PC-3 (cell line): ENCODE measurements at regions not wholly inside any gene's neighbourhood (a gene's known extent, or its start where the extent isn't known, plus 50 kb on each side); places are given as distances from the start of the nearest gene placed in this dataset.

Experiments used
- ATAC-seq: fragments of 200-7000 bp; cut with Tn5 transposase; 2 replicates; pipeline ENCODE4 v1.9.1; 2020; ENCODE audit warnings: mild to moderate bottlenecking, moderate library complexity
- BruUV-seq: library from RNA; stranded (reverse); fragments of 400-500 nt; replicated peaks from 2 replicates; lab custom pipeline; 2021; lab: Mats Ljungman, UMichigan
- CTCF ChIA-PET: fragments of 300-600 bp; sonication (Branson Sonifier 250); formaldehyde crosslinking; loops from one replicate; lab custom pipeline; 2022; ENCODE audit warnings: antibody characterized with exemption; lab: Charles Lee
- POLR2A ChIA-PET: fragments of 300-600 bp; sonication (Branson Sonifier 250); formaldehyde crosslinking; loops from one replicate; lab custom pipeline; 2022; ENCODE audit warnings: antibody characterized with exemption; ENCODE audit not compliant: unreplicated experiment; lab: Charles Lee
- DNase-seq: peaks from one replicate; pipeline ENCODE4 v3.0.0-alpha.2; 2015
- H2AFZ ChIP-seq: fragments of 300-600 bp; sonication (generic); 2 replicates; pipeline ENCODE4 v1.6.0; 2016; ENCODE audit warnings: antibody characterized with exemption, low read length
- H3F3A ChIP-seq: fragments of 300-600 bp; sonication (generic); one replicate; pipeline ENCODE4 v1.6.0; 2017; ENCODE audit warnings: antibody characterized with exemption, low read length, control low read depth, mild to moderate bottlenecking; ENCODE audit not compliant: unreplicated experiment
- H3K27ac ChIP-seq: fragments of 300-600 bp; sonication (generic); 2 replicates; pipeline ENCODE4 v1.5.1; 2016; ENCODE audit warnings: mild to moderate bottlenecking, low read length
- H3K27me3 ChIP-seq: fragments of 300-600 bp; sonication (generic); 2 replicates; pipeline ENCODE4 v1.6.1; 2016; ENCODE audit warnings: low read length, mixed read lengths
- H3K36me3 ChIP-seq: fragments of 300-600 bp; sonication (generic); 2 replicates; pipeline ENCODE4 v1.6.1; 2016; ENCODE audit warnings: low read depth, mixed run types, low read length, mixed read lengths
- H3K4me1 ChIP-seq: fragments of 300-600 bp; sonication (generic); 2 replicates; pipeline ENCODE4 v1.5.1; 2016; ENCODE audit warnings: low read length; ENCODE audit not compliant: insufficient read depth
- H3K4me2 ChIP-seq: fragments of 300-600 bp; sonication (generic); 2 replicates; pipeline ENCODE4 v1.6.0; 2016; ENCODE audit warnings: low read length
- H3K4me3 ChIP-seq: fragments of 300-600 bp; sonication (generic); 2 replicates; pipeline ENCODE4 v1.5.1; 2016; ENCODE audit warnings: mild to moderate bottlenecking, low read length, mixed read lengths
- H3K79me2 ChIP-seq: fragments of 300-600 bp; sonication (generic); 2 replicates; pipeline ENCODE4 v1.6.1; 2017; ENCODE audit warnings: low read length, mixed read lengths
- H3K9ac ChIP-seq: fragments of 300-600 bp; sonication (generic); 2 replicates; pipeline ENCODE4 v1.6.0; 2016; ENCODE audit warnings: mild to moderate bottlenecking, low read length
- H3K9me2 ChIP-seq: fragments of 300-600 bp; sonication (generic); replicated peaks from 2 replicates; pipeline ENCODE4 v1.6.1; 2016; ENCODE audit warnings: mixed run types, low read length, mixed read lengths
- H3K9me3 ChIP-seq: fragments of 300-600 bp; sonication (generic); 2 replicates; pipeline ENCODE4 v1.6.1; 2016; ENCODE audit warnings: low read length, mixed read lengths
- H4K20me1 ChIP-seq: fragments of 300-600 bp; sonication (generic); 2 replicates; pipeline ENCODE4 v1.6.1; 2016; ENCODE audit warnings: low read length, mixed read lengths
- CTCF ChIP-seq: fragments of 300-600 bp; sonication (generic); conservative IDR thresholded peaks from 2 replicates; pipeline ENCODE4 v1.5.1; 2017; ENCODE audit warnings: antibody characterized with exemption, low read depth, mild to moderate bottlenecking, low read length
- EZH2 ChIP-seq: fragments of 300-600 bp; sonication (generic); IDR thresholded peaks from one replicate; pipeline ENCODE4 v1.6.1; 2017; ENCODE audit warnings: antibody characterized with exemption, mild to moderate bottlenecking, low read length; ENCODE audit not compliant: unreplicated experiment
- EZH2phosphoT487 ChIP-seq: fragments of 300-600 bp; sonication (generic); IDR thresholded peaks from 2 replicates; pipeline ENCODE4 v1.6.1; 2018; ENCODE audit warnings: mild to moderate bottlenecking, antibody characterized with exemption, low read length, borderline replicate concordance
- intact Hi-C: fragments of 100-400 bp; cut with micrococcal nuclease; formaldehyde crosslinking; loops from 2 replicates; pipeline ENCODE4 v1.9.0; 2023

- H3K9ac ChIP-seq, result no peak overlapping the region
- H3K9me3 ChIP-seq, result no peaks in the 10 kb centered on the region
- H3F3A ChIP-seq, result no peaks in the 10 kb centered on the region
- no peak overlapping the region for H2AFZ ChIP-seq
- CTCF ChIA-PET, result no interaction called here
- no peaks in the 10 kb centered on the region for H3K79me2 ChIP-seq
- H3K4me3 ChIP-seq, result no peak overlapping the region
- H3K36me3 ChIP-seq, result no peaks in the 10 kb centered on the region
- no peaks in the 10 kb centered on the region for H3K4me1 ChIP-seq
- H3K27ac ChIP-seq, result no peak overlapping the region
- H3K4me2 ChIP-seq, result no peak overlapping the region
- POLR2A ChIA-PET, result no interaction called here
- DNase-seq (no peak), ATAC-seq (no peak)
- no peaks in the 10 kb centered on the region for H4K20me1 ChIP-seq
- no TSS peak for BruUV-seq
- TF ChIP-seq CTCF (no peak), EZH2phosphoT487 (no peak), EZH2 (no peak)
- intact Hi-C loops, result no loop called here
- H3K27me3 ChIP-seq, result no peaks in the 10 kb centered on the region
- H3K9me2 ChIP-seq, result no peaks in the 10 kb centered on the region
Measured at GRCh38 chr6:109918227-109918626, 59.9 kb upstream of the GPR6 start.

- DNase-seq (peak; percentile 31), ATAC-seq (no peak)
- Histone ChIP-seq H3K27me3 (no peaks in the 10 kb centered on the region), H4K20me1 (no peaks in the 10 kb centered on the region), H3K9ac (no peak overlapping the region), H3K4me3 (no peak overlapping the region), H3K36me3 (no peaks in the 10 kb centered on the region), H3K9me3 (no peaks in the 10 kb centered on the region), H3K79me2 (no peaks in the 10 kb centered on the region), H3K27ac (no peak overlapping the region), H3K4me1 (no peaks in the 10 kb centered on the region), H3F3A (no peaks in the 10 kb centered on the region), H3K4me2 (no peak overlapping the region), H2AFZ (0 out of 2 replicates have a peak overlapping the region, but pooled peaks have one; percentile 15), H3K9me2 (no peaks in the 10 kb centered on the region)
- TF ChIP-seq CTCF (no peak), EZH2 (no peak), EZH2phosphoT487 (no peak)
- intact Hi-C loops, result no loop called here
- ChIA-PET POLR2A (no interaction called here), CTCF (no interaction called here)
- BruUV-seq, result no TSS peak
Measured at GRCh38 chr6:109920911-109921310, 57.2 kb upstream of the GPR6 start.

GRCh38 chr6:109922851-109923250 is 55.3 kb upstream of the GPR6 start:
- no peaks in the 10 kb centered on the region for H3K9me3 ChIP-seq
- H3K27ac ChIP-seq, result no peak overlapping the region
- no peak overlapping the region for H2AFZ ChIP-seq
- CTCF ChIA-PET, result no interaction called here
- H3K9ac ChIP-seq, result no peak overlapping the region
- TF ChIP-seq EZH2phosphoT487 (no peak), CTCF (no peak), EZH2 (no peak)
- no peak for ATAC-seq
- peak; percentile 39 for DNase-seq
- H3K4me2 ChIP-seq, result no peak overlapping the region; the same call in 1 of the 2 replicates
- H3K79me2 ChIP-seq, result no peaks in the 10 kb centered on the region
- H3K36me3 ChIP-seq, result no peaks in the 10 kb centered on the region
- no peaks in the 10 kb centered on the region for H3K4me1 ChIP-seq
- BruUV-seq, result no TSS peak
- POLR2A ChIA-PET, result no interaction called here
- no peak overlapping the region for H3K4me3 ChIP-seq
- H3F3A ChIP-seq, result no peaks in the 10 kb centered on the region
- no peaks in the 10 kb centered on the region for H3K9me2 ChIP-seq
- no peaks in the 10 kb centered on the region for H4K20me1 ChIP-seq
- no peaks in the 10 kb centered on the region for H3K27me3 ChIP-seq
- intact Hi-C loops, result no loop called here
